HG02840 (cell line): ENCODE measurements at regions not wholly inside any gene's neighbourhood (a gene's known extent, or its start where the extent isn't known, plus 50 kb on each side); places are given as distances from the start of the nearest gene placed in this dataset.
"Not testable (repeated sequence)": the region's sequence is repeated elsewhere in the genome, so short reads cannot be mapped to it uniquely, and the experiment has no call there.

Experiments used
- ATAC-seq: cut with Tn5 transposase; IDR thresholded peaks from one replicate; pipeline ENCODE4 v1.9.1; 2021; ENCODE audit warnings: mild to moderate bottlenecking, moderate library complexity, moderate number of reproducible peaks; ENCODE audit not compliant: unreplicated experiment, low FRiP score

DNA sequence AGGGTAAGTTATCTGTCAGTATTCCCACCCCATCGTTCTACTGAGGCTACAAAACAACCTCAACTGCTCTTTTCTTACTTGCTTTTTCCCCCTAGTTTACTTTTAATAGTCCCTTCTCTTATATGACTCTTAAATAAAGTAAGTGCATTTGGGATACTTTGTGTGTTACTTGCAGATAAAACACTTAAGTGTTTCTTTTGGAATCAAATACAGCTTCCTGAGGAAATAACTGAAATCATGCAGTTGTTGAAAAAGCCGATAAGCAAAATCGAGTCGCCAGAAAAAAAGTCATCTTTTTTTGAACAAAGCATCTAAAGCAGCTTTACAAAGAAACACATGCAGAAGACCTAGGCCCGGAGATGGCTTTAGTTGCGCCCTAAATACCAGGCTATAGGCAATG, 53.5 kb upstream of the EPB41L4A start:
- ATAC-seq = no peak

DNA sequence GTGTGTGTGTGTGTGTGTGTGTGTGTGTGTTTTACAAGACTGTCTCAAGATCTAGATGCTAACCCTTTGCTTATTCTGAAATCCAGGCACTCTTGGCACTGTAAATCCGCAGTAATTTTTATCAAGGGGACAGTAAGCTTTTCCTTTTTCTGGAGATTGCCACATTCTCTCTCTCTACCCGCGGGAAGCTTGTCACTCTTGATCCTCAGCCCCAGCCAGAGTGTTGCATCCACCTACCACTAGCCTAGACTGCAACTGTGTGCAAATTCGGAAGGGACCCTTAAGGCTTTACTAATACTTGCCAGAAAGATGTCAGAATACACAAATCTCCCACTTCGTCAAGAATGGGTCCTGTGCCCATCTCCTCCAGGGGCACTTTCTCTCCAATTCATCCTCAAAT, 54.9 kb upstream of the EPB41L4A start:
- no peak for ATAC-seq

DNA sequence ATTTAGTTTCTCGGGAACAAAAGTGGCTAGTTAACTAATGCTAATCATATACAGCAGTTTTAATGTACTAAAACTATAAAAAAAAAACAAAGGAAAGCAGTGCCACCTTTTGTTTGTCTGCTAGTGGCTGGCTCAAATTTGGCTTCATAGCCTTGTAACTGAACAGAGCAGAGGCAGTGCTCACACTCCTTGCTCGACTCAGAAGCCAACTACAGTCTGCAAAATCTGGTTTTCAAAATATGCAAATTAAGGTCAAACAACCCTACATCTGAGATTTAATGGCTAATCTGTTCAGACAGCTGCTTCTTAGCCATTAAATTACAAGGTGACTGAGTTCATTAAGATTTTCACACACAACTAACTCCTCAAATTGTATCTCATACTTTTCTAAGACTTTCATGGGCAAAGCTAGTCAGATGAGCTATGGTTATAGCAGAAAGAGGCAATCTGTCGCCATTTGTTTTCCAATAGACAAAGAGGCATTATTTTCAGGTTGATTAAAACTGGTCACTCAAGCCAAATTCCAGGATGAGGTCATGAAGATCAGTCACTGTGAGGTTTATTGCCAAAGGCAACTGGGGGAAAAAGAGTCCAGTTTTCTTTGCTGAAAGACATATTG, 56.8 kb upstream of the EPB41L4A start:
- ATAC-seq = no peak

DNA sequence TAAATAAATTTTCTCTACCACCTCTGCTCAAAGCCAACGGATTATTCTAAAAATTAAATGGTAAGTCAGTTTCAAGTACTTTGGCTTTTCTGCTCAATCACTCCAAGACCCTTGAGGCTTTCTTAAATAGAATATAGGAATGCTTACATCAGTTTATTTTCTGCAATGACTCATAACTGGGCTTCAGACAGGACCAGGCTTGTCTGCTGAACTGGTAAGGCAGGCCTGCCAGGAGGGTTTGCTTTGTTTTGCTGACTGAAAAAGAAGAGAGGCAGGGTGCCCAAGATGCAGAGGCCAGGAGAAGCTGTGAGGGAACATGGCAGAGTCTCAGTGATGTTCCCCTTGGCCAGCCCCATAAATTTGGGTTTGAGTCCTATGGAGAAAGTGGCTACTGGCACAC, 60.3 kb upstream of the EPB41L4A start:
- no peak for ATAC-seq

DNA sequence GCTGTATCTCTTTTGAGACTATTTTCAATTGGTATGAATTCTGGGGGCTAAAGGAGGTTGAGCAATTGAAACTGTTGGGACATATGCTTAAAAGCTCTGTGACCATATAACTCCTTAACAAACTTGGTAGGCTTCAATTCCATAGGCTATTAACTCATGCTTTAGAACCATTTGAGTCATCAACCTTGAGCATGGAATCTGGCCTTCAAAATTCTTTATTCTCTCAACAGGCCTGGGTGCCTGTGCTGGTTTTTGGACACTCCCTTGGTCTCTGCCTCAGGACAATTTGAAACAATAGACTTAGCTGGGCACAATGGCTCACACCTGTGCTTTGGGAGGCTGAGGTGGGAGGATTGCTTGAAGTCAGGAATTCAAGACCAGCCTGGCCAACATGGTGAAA, 61.4 kb upstream of the EPB41L4A start:
- no peak for ATAC-seq

DNA sequence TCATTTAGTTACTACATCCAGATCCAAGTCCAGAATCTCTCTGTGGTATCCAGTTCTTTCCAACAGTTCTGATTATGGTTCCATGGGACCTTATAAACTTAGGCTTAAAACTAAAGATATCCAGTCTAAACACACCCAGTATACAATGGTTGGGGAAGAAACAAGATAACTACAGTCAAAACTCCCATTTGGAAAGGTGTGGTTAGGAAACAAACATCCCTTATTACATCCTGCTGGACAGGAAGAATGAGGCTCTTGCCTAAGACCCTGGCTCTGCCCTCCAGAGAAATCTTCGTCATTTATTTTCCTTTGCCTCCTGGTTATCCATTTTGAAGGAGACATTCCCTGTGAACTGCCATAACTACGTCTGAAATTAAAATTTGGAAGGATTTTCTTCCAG, 64.6 kb upstream of the EPB41L4A start:
- ATAC-seq = no peak

DNA sequence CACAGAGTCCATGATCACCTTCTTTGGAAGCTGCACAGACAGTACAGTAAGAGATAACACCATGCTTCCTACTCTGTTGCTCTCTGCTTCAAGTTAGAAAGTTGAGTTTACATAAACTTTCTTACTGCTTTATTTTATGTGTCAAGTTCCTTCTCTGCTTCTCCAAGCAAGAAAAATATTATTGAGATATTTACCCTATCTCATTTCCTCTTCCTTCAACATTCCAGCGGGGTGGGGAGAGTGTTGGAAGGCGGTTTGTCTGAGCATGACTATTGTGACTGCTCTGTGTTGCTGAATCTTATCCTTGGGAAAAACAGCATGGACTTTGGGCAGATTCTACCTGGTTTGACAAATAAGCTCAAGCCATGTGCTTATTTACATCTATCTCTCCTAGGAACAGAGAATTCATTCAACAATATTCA, 66.9 kb upstream of the EPB41L4A start:
- ATAC-seq = no peak

DNA sequence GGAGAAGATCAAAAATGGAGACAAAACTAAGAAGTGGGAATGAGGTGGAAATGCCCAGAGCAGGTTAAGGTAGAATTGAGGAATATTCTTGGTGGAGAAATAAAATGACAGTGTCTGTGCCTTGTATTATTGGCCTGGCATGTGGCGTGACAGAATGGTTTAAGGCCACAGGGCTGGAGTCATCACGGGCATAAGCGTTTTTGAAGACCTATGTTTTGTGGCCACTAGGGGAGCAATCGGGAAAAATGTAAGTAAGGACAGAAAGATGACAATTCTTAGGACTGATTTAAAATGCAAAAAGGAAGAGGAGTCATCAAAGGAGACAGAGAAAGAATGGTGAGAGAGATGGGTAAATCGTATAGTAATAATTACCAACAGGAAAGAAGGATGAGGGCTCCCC, 72.2 kb upstream of the EPB41L4A start:
- no peak for ATAC-seq

DNA sequence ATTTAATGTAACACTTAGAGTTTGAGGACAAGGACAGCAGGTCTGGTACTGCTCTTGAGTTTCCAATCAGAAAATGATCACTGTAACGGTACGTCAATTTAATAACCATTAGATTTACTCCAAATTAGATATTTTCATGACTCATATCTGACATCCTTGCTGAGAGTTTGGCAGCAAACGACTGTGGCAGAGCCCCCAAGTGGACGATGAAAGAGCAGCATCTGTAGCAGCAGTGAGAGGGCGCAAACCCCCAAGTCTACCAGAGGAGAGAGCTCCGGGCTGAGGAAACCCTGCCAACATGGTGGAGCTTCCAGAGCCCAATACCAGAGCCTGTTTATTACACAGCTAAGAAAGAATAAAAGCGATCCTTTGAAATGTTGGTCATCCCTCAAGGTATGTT, 73.2 kb upstream of the EPB41L4A start:
- ATAC-seq = peak; percentile 80

DNA sequence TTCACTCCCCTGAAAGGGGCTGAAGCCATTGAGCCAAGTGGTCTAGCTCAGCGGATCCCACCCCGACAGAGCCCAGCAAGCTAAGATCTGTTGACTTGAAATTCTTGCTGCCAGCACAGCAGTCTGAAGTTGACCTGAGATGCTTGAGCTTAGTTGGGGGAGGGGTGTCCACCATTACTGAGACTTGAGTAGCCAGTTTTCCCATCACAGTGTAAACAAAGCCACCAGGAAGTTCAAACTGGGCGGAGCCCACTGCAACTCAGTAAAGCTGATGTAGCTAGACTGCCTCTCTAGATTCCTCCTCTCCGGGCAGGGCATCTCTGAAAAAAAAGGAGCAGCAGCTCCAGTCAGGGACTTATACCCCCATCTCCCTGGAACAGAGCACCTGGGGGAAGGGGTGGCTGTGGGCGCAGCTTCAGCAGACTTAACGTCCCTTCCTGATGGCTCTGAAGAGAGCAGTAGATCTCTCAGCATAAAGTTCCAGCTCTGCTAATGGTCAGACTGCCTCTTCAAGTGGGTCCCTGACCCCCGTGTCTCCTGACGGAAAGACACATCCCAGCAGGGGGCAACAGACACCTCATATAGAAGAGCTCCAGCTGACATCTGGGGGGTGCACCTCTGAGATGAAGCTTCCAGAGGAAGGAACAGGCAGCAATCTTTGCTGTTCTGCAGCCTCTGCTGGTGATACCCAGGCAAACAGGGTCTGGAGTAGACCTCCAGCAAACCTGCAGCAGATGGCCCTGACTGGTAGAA, 84.8 kb upstream of the EPB41L4A start:
- ATAC-seq = not testable (repeated sequence)

DNA sequence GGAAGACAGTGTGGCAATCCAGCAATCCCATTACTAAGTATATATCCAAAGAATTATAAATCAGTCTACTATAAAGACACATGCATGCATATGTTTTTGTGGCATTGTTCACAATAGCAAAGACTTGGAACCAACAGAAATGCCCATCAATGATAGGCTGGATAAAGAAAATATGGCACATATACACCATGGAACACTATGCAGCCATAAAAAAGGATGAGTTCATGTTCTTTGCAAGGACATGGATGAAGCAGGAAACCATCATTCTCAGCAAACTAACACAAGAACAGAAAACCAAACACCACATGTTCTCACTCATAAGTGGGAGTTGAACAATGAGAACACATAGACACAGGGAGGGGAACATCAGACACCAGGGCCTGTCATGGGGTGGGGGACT, 90.0 kb upstream of the EPB41L4A start:
- not testable (repeated sequence) for ATAC-seq

DNA sequence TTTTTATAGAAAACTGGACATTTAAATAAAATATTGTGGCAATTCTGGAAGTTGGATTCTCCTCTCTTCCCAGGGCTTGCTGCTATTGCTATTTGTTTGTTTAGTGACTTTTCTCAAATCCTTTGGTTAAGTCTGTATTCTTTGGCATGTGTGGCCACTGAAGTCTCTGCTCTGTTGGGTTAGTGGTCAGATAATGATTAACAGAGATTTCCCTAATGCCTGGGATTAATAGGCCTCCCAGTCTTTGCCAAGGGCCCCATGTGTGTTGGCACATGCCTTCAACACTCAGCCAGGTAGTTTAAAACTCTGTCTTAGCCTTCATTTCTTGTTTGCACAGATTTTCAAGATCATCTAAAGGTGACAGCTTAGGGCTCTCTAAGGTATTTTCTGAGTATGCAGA, 92.8 kb upstream of the EPB41L4A start:
- no peak for ATAC-seq

DNA sequence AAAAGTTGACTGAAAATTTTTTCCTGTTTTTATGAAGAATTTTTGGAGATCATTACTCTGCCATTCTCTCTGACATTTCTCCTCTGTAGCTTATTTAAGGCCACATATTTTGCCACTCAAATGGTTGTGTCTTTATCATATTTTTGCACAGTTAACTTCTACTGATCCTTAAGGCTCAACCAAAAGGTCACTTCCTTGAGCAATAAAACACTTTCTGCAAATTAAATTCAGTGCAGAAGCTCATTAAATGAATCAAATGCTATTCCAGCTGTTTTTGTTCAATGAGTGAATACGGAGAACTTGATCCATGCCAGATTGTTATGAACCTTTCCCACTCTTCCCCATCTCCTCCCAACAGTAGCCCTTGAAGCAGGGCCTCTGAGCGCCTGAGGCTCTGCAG, 93.8 kb upstream of the EPB41L4A start:
- no peak for ATAC-seq

DNA sequence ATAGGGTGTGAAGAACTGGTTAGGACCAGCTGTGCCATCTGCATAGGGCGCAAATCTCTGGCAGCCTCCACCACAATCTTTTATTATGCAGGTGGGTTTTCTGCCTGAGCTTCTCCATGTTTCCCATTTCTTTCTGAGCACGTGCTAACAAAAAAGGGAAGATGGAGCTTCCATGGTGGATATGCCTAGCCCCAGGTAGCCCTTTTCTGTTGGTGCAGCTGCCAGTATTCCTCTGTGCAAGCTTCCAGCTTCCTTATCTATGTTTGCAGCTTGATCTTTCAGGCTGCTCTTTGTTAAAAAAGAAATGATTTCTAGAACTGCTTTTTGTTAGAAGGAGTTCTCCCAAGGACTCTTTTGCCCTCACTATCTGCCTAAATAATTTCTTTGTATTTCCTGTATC, 95.0 kb upstream of the EPB41L4A start:
- no peak for ATAC-seq

DNA sequence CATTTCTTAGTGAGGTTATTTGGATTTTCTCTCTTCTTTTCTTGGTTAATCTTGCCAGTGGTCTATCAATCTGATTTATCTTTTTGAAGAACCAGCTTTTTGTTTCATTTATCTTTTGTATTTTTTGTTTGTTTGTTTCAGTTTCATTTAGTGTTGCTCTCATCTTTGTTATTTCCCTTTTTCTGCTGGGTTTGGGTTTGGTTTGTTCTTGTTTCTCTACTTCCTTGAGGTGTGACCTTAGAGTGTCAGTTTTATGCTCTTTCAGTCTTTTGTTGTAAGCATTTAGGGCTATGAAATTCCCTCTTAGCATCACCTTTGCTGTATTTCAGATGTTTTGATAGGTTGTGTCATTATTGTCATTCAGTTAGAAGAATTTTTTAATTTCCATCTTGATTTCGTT, 101.4 kb upstream of the EPB41L4A start:
- ATAC-seq = not testable (repeated sequence)

DNA sequence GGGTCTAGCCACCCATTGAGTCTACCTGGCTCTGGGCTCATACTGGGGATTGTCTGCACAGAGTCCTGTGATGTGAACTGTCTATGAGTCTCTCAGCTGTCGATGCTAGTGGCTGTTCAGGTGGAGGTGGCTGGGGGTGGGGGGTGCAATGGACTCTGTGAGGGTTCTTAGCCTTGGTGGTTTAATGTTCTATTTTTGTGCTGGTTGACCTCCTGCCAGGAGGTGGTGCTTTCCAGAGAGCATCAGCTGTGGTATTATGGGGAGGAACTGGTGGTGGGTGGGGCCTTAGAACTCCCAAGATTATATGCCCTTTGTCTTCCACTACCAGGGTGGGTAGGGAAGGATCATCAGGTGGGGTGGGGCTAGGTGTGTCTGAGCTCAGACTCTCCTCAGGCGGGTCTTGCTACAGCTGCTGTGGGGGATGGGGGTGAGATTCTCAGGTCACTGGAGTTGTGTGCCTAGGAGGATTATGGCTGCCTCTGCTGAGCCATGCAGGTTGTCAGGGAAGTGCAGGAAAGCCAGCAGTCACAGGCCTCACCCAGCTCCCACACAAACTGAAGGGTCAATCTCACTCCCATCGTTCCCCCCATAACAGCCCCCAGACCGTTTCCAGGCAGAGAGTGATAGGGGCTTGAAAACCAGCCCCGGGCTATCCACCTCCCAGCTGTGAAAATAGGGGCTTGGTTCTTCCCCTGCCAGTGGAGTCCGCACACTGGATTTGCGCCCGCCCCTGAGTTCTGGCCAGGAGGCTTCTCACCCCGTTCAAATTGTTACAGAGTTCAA, 104.0 kb upstream of the EPB41L4A start:
- ATAC-seq = peak; percentile 58

DNA sequence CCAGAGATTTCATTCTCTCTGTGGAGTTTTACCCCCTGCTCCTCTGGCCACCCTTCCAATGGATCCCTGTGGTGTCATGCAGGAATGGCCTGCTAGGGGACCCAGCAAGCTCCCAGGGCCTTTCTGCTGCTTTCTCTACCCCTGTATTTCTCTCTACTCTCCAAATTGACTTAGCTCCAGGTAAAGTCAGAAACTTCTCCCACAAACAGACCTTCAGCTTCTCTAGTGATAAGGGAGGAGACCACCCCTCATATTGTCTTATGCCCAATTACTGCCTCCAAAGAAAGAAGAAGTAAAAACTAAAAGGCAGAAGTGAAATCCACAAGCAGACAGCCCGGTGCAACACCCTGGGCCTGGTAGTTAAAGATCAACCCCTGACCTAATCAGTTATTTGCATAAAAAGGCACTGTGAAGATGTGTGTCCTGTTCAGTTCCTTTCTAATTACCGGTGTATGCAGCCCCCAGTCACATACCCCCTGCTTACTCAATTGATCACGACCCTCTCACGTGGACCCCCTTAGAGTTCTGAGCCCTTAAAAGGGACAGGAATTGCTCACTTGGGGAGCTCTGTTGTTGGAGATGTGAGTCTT, 104.7 kb upstream of the EPB41L4A start:
- peak; percentile 76 for ATAC-seq

DNA sequence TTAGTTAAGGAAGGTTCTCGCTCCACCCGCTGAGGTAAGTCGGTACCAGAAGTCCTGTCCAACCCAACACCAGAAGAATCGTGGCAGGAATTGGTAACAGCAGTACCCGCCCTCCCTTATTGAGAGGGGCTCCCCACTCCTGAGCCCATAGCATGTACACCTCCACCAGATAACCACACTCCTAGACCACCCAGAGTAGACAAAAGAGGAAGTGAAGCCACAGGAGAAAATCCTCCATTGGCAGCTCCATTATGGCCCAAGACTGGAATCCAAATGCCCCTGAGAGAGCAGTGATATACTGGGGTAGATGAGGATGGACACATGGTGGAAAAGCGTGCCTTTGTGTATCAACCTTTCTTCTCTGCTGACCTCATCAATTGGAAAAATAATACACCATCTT, 106.1 kb upstream of the EPB41L4A start:
- ATAC-seq = no peak

DNA sequence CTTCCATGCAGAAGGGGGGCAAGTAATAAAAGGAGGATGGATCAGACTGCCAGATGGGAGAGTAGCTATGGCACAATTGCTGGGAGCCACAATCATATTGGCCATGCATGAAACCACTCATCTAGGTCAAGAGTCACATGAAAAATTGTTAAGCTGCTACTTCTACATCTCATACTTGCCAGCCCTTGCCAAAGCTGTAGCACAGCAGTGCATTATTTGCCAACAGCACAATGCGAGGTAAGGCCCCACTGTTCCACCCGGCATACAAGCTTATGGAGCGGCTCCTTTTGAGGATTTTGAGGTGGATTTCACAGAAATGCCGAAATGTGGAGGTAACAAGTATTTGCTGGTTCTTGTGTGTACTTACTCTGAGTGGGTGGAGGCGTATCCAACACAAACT, 109.9 kb upstream of the EPB41L4A start:
- ATAC-seq = no peak

DNA sequence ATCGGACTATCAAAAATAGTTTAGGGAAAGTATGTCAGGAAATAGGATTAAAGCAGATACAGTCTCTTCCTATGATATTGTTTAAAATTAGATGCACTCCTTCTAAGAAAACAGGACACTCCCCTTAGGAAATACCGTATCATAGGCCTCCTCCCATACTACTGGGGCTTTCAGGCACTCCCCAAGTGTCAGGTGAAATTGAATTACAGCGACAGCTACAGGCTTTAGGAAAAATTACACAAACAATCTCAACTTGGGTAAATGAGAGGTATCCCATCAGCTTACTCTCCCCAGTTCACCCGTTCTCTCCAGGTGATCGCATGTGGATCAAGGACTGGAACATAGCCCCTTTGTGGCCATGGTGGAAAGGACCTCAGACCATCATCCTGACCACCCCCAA, 110.4 kb upstream of the EPB41L4A start:
- no peak for ATAC-seq

DNA sequence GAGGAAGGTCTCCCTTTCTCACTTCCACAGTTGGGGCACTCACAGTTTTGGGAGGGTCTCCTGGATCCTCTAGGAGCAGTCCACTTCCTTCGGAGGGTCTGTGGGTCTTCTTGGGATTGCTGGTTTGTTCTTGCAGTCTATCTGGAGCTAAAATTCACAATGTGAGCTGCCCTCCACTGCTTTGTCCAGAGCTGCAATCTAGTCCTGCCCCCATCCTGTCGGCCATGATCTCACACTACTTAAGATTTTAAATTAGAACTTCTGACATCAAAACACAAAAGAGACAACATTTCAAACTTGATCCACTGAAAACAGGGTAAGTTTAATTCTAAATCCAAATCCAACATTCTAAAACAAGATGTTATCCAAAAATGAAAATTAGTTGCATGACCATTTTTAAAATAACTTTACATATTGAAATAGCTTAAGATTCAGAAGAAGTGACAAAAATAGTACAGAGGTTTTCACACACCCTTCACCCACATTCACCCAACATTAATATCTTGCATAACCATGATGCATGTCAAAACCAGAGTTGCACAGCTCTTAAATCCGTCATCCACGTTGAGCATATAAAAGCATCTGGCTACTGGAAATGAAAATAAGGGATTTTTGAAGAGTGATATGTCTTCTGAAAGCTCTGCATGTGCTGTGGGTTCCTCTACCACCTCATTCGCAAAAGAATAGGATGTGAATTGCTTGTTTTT, 113.7 kb upstream of the EPB41L4A start:
- no peak for ATAC-seq
